Astrocyte (in vitro differentiated cells and primary cell): ENCODE measurements at regions not wholly inside any gene's neighbourhood (a gene's known extent, or its start where the extent isn't known, plus 50 kb on each side); places are given as distances from the start of the nearest gene placed in this dataset.

Experiments
- DNase-seq: peaks from one replicate; pipeline ENCODE4 v3.0.0-alpha.2; 2010; ENCODE audit warnings: low read depth
- FAIRE-seq: peaks from 2 replicates; lab custom pipeline; 2011; peaks lifted over from hg19 to GRCh38; lab: Jason Lieb, UNC
- H2AFZ ChIP-seq: 2 replicates; pipeline ENCODE4 v1.6.0; 2012; ENCODE audit warnings: low read depth, low read length, inconsistent platforms
- H3K27ac ChIP-seq: 2 replicates; pipeline ENCODE4 v1.5.1; 2011; ENCODE audit warnings: low read depth, low read length, inconsistent platforms
- H3K27me3 ChIP-seq: 2 replicates; pipeline ENCODE4 v1.6.0; 2011; ENCODE audit warnings: low read length, inconsistent platforms; ENCODE audit not compliant: insufficient read depth
- H3K36me3 ChIP-seq: 2 replicates; pipeline ENCODE4 v1.5.1; 2011; ENCODE audit warnings: low read length, inconsistent platforms; ENCODE audit not compliant: insufficient read depth
- H3K4me1 ChIP-seq: 2 replicates; pipeline ENCODE4 v1.5.1; 2011; ENCODE audit warnings: low read length, inconsistent platforms; ENCODE audit not compliant: insufficient read depth
- H3K4me2 ChIP-seq: 2 replicates; pipeline ENCODE4 v1.6.0; 2012; ENCODE audit warnings: low read length, inconsistent platforms
- H3K4me3 ChIP-seq: 2 replicates; pipeline ENCODE4 v1.5.1; 2011; ENCODE audit warnings: low read depth, mild to moderate bottlenecking, low read length, inconsistent platforms; ENCODE audit not compliant: insufficient read depth
- H3K79me2 ChIP-seq: 2 replicates; pipeline ENCODE4 v1.6.0; 2012; ENCODE audit warnings: mild to moderate bottlenecking, low read length, inconsistent platforms; ENCODE audit not compliant: insufficient read depth
- H3K9ac ChIP-seq: 2 replicates; pipeline ENCODE4 v1.6.0; 2012; ENCODE audit warnings: mild to moderate bottlenecking, low read length, inconsistent platforms
- H3K9me3 ChIP-seq: 2 replicates; pipeline ENCODE4 v1.5.1; 2012; ENCODE audit warnings: low read depth, mild to moderate bottlenecking, low read length, inconsistent platforms; ENCODE audit not compliant: insufficient read depth
- H4K20me1 ChIP-seq: 2 replicates; pipeline ENCODE4 v1.6.0; 2012; ENCODE audit warnings: low read length, inconsistent platforms; ENCODE audit not compliant: insufficient read depth
- H3K27ac Mint-ChIP-seq: one replicate; pipeline ENCODE4 v1.8.0; 2021; ENCODE audit warnings: mild to moderate bottlenecking, mixed read lengths; ENCODE audit not compliant: unreplicated experiment
- H3K27me3 Mint-ChIP-seq: one replicate; pipeline ENCODE4 v1.8.0; 2021; ENCODE audit warnings: low read depth, mixed read lengths; ENCODE audit not compliant: unreplicated experiment
- H3K36me3 Mint-ChIP-seq: one replicate; pipeline ENCODE4 v1.8.0; 2021; ENCODE audit warnings: low read depth, mixed read lengths; ENCODE audit not compliant: unreplicated experiment
- H3K4me1 Mint-ChIP-seq: one replicate; pipeline ENCODE4 v1.8.0; 2021; ENCODE audit warnings: low read depth, mixed read lengths; ENCODE audit not compliant: unreplicated experiment
- H3K4me3 Mint-ChIP-seq: one replicate; pipeline ENCODE4 v1.8.0; 2021; ENCODE audit warnings: mild to moderate bottlenecking, moderate library complexity, mixed read lengths; ENCODE audit not compliant: unreplicated experiment
- H3K9me3 Mint-ChIP-seq: one replicate; pipeline ENCODE4 v1.8.0; 2021; ENCODE audit warnings: mild to moderate bottlenecking, mixed read lengths; ENCODE audit not compliant: unreplicated experiment
- CTCF ChIP-seq: IDR thresholded peaks from 2 replicates; pipeline ENCODE4 v1.5.1; 2011; ENCODE audit warnings: low read depth, mild to moderate bottlenecking, inconsistent platforms, low read length, moderate library complexity; ENCODE audit not compliant: insufficient read depth
- EZH2 ChIP-seq: IDR thresholded peaks from 2 replicates; pipeline ENCODE4 v1.6.1; 2012; ENCODE audit warnings: mild to moderate bottlenecking, low read length, inconsistent platforms; ENCODE audit not compliant: insufficient read depth

- H2AFZ ChIP-seq = no peak overlapping the region
- no peaks in the 10 kb centered on the region for H4K20me1 ChIP-seq
- Mint-ChIP-seq H3K27ac (no peak overlapping the region), H3K4me1 (no peaks in the 10 kb centered on the region), H3K36me3 (no peaks in the 10 kb centered on the region), H3K9me3 (peaks cover 3% of the 10 kb centered on the region), H3K27me3 (no peaks in the 10 kb centered on the region), H3K4me3 (no peak overlapping the region)
- no peak overlapping the region for H3K4me3 ChIP-seq
- no peaks in the 10 kb centered on the region for H3K79me2 ChIP-seq
- H3K27ac ChIP-seq = no peak overlapping the region
- no peaks in the 10 kb centered on the region for H3K36me3 ChIP-seq
- no peak for TF ChIP-seq EZH2
- TF ChIP-seq CTCF = no peak
- H3K27me3 ChIP-seq = no peaks in the 10 kb centered on the region
- H3K9ac ChIP-seq = no peak overlapping the region
- H3K4me2 ChIP-seq = no peak overlapping the region
- FAIRE-seq = no peak
- no peaks in the 10 kb centered on the region for H3K9me3 ChIP-seq
- DNase-seq = no peak
- no peaks in the 10 kb centered on the region for H3K4me1 ChIP-seq
Measured at GRCh38 chr13:89567025-89567424, 1780.5 kb upstream of the MIR17HG start.

GRCh38 chr13:89568276-89568675 lies 1779.2 kb upstream of the MIR17HG start:
- Histone ChIP-seq H3K79me2 (no peaks in the 10 kb centered on the region), H3K27ac (no peak overlapping the region), H3K36me3 (no peaks in the 10 kb centered on the region), H3K9me3 (no peaks in the 10 kb centered on the region), H3K27me3 (no peaks in the 10 kb centered on the region), H3K9ac (no peak overlapping the region), H3K4me3 (no peak overlapping the region), H2AFZ (no peak overlapping the region), H3K4me2 (no peak overlapping the region), H3K4me1 (no peaks in the 10 kb centered on the region), H4K20me1 (no peaks in the 10 kb centered on the region)
- H3K4me3 Mint-ChIP-seq = no peak overlapping the region
- H3K27me3 Mint-ChIP-seq = no peaks in the 10 kb centered on the region
- DNase-seq (peak; percentile 12), FAIRE-seq (no peak)
- no peaks in the 10 kb centered on the region for H3K4me1 Mint-ChIP-seq
- H3K9me3 Mint-ChIP-seq = peaks cover 3% of the 10 kb centered on the region
- H3K27ac Mint-ChIP-seq = no peak overlapping the region
- H3K36me3 Mint-ChIP-seq = no peaks in the 10 kb centered on the region
- TF ChIP-seq EZH2 (no peak), CTCF (no peak)

GRCh38 chr13:89568746-89569145 lies 1778.7 kb upstream of the MIR17HG start:
- Histone ChIP-seq H4K20me1 (no peaks in the 10 kb centered on the region), H2AFZ (no peak overlapping the region), H3K4me1 (no peaks in the 10 kb centered on the region), H3K9ac (no peak overlapping the region), H3K27ac (no peak overlapping the region), H3K79me2 (no peaks in the 10 kb centered on the region), H3K36me3 (no peaks in the 10 kb centered on the region), H3K4me2 (no peak overlapping the region), H3K4me3 (no peak overlapping the region), H3K9me3 (no peaks in the 10 kb centered on the region), H3K27me3 (no peaks in the 10 kb centered on the region)
- no peak overlapping the region for H3K4me3 Mint-ChIP-seq
- no peaks in the 10 kb centered on the region for H3K36me3 Mint-ChIP-seq
- no peak overlapping the region for H3K27ac Mint-ChIP-seq
- H3K4me1 Mint-ChIP-seq = no peaks in the 10 kb centered on the region
- no peaks in the 10 kb centered on the region for H3K27me3 Mint-ChIP-seq
- no peak for DNase-seq
- H3K9me3 Mint-ChIP-seq = peaks cover 3% of the 10 kb centered on the region
- TF ChIP-seq CTCF (no peak), EZH2 (no peak)
- no peak for FAIRE-seq
